GM10248 (cell line): ENCODE measurements at regions not wholly inside any gene's neighbourhood (a gene's known extent, or its start where the extent isn't known, plus 50 kb on each side); places are given as distances from the start of the nearest gene placed in this dataset.

Source experiments
- CTCF ChIA-PET: fragments of 300-600 bp; sonication (Branson Sonifier 250); formaldehyde crosslinking; extraction: SDS; loops from one replicate; lab custom pipeline; 2021; ENCODE audit warnings: antibody characterized with exemption; lab: Yijun Ruan, JAX
- POLR2A ChIA-PET: fragments of 350-650 bp; sonication (Branson Sonifier 250); formaldehyde crosslinking; extraction: SDS; loops from one replicate; lab custom pipeline; 2020; ENCODE audit warnings: antibody characterized with exemption; lab: Yijun Ruan, JAX
- DNase-seq: peaks from one replicate; pipeline ENCODE4 v3.0.0; 2012; ENCODE audit errors: extremely low spot score
- CTCF ChIP-seq: IDR thresholded peaks from 2 replicates; pipeline ENCODE4 v1.5.1; 2012; ENCODE audit warnings: mild to moderate bottlenecking, low read depth; ENCODE audit errors: extremely low read depth, missing control alignments, control extremely low read depth

GRCh38 chr11:127632546-127632945, 632.0 kb upstream of the KIRREL3 start:
- CTCF ChIA-PET = interaction anchor here (2.4 kb wide), 1 partner anchor 10 kb away, joined by 6 read pairs; no protein-coding TSS in a partner anchor
- DNase-seq = no peak
- TF ChIP-seq CTCF = no peak
- POLR2A ChIA-PET = no interaction called here

- DNase-seq = no peak
- ChIA-PET CTCF (interaction anchor here (0.9 to 2.4 kb wide), 2 partner anchors 9 to 11 kb away, joined by 4 to 6 read pairs; no protein-coding TSS in a partner anchor), POLR2A (no interaction called here)
- TF ChIP-seq CTCF = no peak
These were observed 631.4 kb upstream of the KIRREL3 start for GRCh38 chr11:127631974-127632373.

GRCh38 chr11:127629200-127629599, 628.6 kb upstream of the KIRREL3 start:
- TF ChIP-seq CTCF = no peak
- CTCF ChIA-PET = interaction anchor here (0.7 kb wide), 1 partner anchor 11 kb away, joined by 3 read pairs; no protein-coding TSS in a partner anchor
- POLR2A ChIA-PET = no interaction called here
- DNase-seq = no peak

- no peak for TF ChIP-seq CTCF
- CTCF ChIA-PET = no interaction called here
- POLR2A ChIA-PET = no interaction called here
- DNase-seq = no peak
These were observed 627.9 kb upstream of the KIRREL3 start for GRCh38 chr11:127628458-127628785.

GRCh38 chr11:127627629-127628457, 627.3 kb upstream of the KIRREL3 start:
- ChIA-PET POLR2A (no interaction called here), CTCF (interaction anchor here (1.1 kb wide), 1 partner anchor 17 kb away, joined by 3 read pairs; no protein-coding TSS in a partner anchor)
- DNase-seq = no peak
- TF ChIP-seq CTCF = no peak

GRCh38 chr11:127627204-127627603, 626.6 kb upstream of the KIRREL3 start:
- ChIA-PET CTCF (interaction anchor here (1.1 kb wide), 1 partner anchor 16 kb away, joined by 3 read pairs; no protein-coding TSS in a partner anchor), POLR2A (no interaction called here)
- DNase-seq = no peak
- TF ChIP-seq CTCF = no peak
